WTC11 (cell line): ENCODE measurements at regions not wholly inside any gene's neighbourhood (a gene's known extent, or its start where the extent isn't known, plus 50 kb on each side); places are given as distances from the start of the nearest gene placed in this dataset.
A peak's percentile ranks its signal among the peaks of the same experiment; 100 is the strongest.

Experiments used
- ATAC-seq: fragments of 200-7000 bp; cut with Tn5 transposase; 2 replicates; pipeline ENCODE4 v1.10.0; 2021; ENCODE audit warnings: mild to moderate bottlenecking, moderate library complexity
- CTCF ChIA-PET: fragments of 300-600 bp; sonication (Branson Sonifier 250); formaldehyde crosslinking; loops from one replicate; lab custom pipeline; 2021; ENCODE audit warnings: antibody characterized with exemption; lab: Charles Lee
- POLR2A ChIA-PET: fragments of 350-600 bp; sonication (Branson Sonifier 250); formaldehyde crosslinking; loops from one replicate; lab custom pipeline; 2021; ENCODE audit warnings: antibody characterized with exemption; lab: Charles Lee
- DNase-seq: peaks from one replicate; pipeline ENCODE4 v3.0.0; 2021; ENCODE audit warnings: low spot score
- H3K27ac Mint-ChIP-seq: 2 replicates; pipeline ENCODE4 v1.8.0; 2021; ENCODE audit warnings: mixed read lengths
- H3K27me3 Mint-ChIP-seq: 2 replicates; pipeline ENCODE4 v1.8.0; 2021; ENCODE audit warnings: low read depth, mild to moderate bottlenecking, moderate library complexity, mixed read lengths
- H3K36me3 Mint-ChIP-seq: 2 replicates; pipeline ENCODE4 v1.8.0; 2021; ENCODE audit warnings: mixed read lengths
- H3K4me1 Mint-ChIP-seq: 2 replicates; pipeline ENCODE4 v1.8.0; 2022; ENCODE audit warnings: mixed read lengths
- H3K4me3 Mint-ChIP-seq: 2 replicates; pipeline ENCODE4 v1.8.0; 2021; ENCODE audit warnings: mild to moderate bottlenecking, moderate library complexity, mixed read lengths
- H3K9me3 Mint-ChIP-seq: 2 replicates; pipeline ENCODE4 v1.8.0; 2021; ENCODE audit warnings: mixed read lengths
- ARID4B ChIP-seq: sonication (generic); formaldehyde crosslinking; IDR thresholded peaks from 2 replicates; pipeline ENCODE4 v1.8.0; 2023; ENCODE audit warnings: missing genetic modification reagents, mild to moderate bottlenecking, borderline replicate concordance
- CREB1 ChIP-seq: sonication (generic); formaldehyde crosslinking; IDR thresholded peaks from 2 replicates; pipeline ENCODE4 v1.8.0; 2023; ENCODE audit warnings: mild to moderate bottlenecking, missing genetic modification reagents
- EMX1 ChIP-seq: fragments of 250-450 bp; sonication (Bioruptor Pico); IDR thresholded peaks from 2 replicates; pipeline ENCODE4 v1.8.0; 2021; ENCODE audit warnings: mild to moderate bottlenecking
- GABPB1 ChIP-seq: sonication (generic); formaldehyde crosslinking; IDR thresholded peaks from 2 replicates; pipeline ENCODE4 v1.8.1; 2023; ENCODE audit warnings: mild to moderate bottlenecking, missing genetic modification reagents
- MXD4 ChIP-seq: fragments of 250-450 bp; sonication (Bioruptor Pico); IDR thresholded peaks from 2 replicates; pipeline ENCODE4 v1.8.0; 2021; ENCODE audit warnings: mild to moderate bottlenecking, moderate library complexity, borderline replicate concordance
- MYBL2 ChIP-seq: sonication (generic); formaldehyde crosslinking; IDR thresholded peaks from 2 replicates; pipeline ENCODE4 v1.8.1; 2023; ENCODE audit warnings: mild to moderate bottlenecking, moderate library complexity, missing genetic modification reagents
- NR3C1 ChIP-seq: sonication (generic); formaldehyde crosslinking; conservative IDR thresholded peaks from 2 replicates; pipeline ENCODE4 v1.8.1; 2023; ENCODE audit warnings: low read depth, mild to moderate bottlenecking, missing genetic modification reagents
- TEAD4 ChIP-seq: sonication (generic); formaldehyde crosslinking; IDR thresholded peaks from 2 replicates; pipeline ENCODE4 v1.8.0; 2022; ENCODE audit warnings: mild to moderate bottlenecking, missing genetic modification reagents
- USF2 ChIP-seq: sonication (generic); formaldehyde crosslinking; IDR thresholded peaks from 2 replicates; pipeline ENCODE4 v1.8.1; 2023; ENCODE audit warnings: mild to moderate bottlenecking, missing genetic modification reagents, moderate library complexity
- ZNF671 ChIP-seq: fragments of 250-450 bp; sonication (Bioruptor Pico); IDR thresholded peaks from 2 replicates; pipeline ENCODE4 v1.8.0; 2021; ENCODE audit warnings: mild to moderate bottlenecking
- TF ChIP-seq, protein P1 (sequence below): sonication (generic); formaldehyde crosslinking; IDR thresholded peaks from 2 replicates; pipeline ENCODE4 v1.8.1; 2023; ENCODE audit warnings: mild to moderate bottlenecking, moderate library complexity, missing genetic modification reagents
- TF ChIP-seq, protein P2 (sequence below): fragments of 250-450 bp; sonication (Bioruptor Pico); IDR thresholded peaks from 2 replicates; pipeline ENCODE4 v1.9.0; 2021; ENCODE audit warnings: mild to moderate bottlenecking

GRCh38 chr7:144908943-144909556 lies 73.2 kb upstream of the TPK1 start:
- Mint-ChIP-seq H3K36me3 (0 out of 2 replicates have a peak, but pooled peaks cover 3% of the 10 kb centered on the region), H3K27ac (peak overlapping the region; percentile 55; the same call in 1 of the 2 replicates), H3K27me3 (no peaks in the 10 kb centered on the region), H3K4me1 (peaks cover 30% of the 10 kb centered on the region), H3K4me3 (no peak overlapping the region), H3K9me3 (peaks cover 20% of the 10 kb centered on the region)
- ChIA-PET CTCF (no interaction called here), POLR2A (no interaction called here)
- TF ChIP-seq, protein P1, sequence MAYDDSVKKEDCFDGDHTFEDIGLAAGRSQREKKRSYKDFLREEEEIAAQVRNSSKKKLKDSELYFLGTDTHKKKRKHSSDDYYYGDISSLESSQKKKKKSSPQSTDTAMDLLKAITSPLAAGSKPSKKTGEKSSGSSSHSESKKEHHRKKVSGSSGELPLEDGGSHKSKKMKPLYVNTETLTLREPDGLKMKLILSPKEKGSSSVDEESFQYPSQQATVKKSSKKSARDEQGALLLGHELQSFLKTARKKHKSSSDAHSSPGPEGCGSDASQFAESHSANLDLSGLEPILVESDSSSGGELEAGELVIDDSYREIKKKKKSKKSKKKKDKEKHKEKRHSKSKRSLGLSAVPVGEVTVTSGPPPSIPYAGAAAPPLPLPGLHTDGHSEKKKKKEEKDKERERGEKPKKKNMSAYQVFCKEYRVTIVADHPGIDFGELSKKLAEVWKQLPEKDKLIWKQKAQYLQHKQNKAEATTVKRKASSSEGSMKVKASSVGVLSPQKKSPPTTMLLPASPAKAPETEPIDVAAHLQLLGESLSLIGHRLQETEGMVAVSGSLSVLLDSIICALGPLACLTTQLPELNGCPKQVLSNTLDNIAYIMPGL (CRISPR knock-in tag): no peak
- TF ChIP-seq TEAD4 (CRISPR knock-in tag) (no peak), CREB1 (CRISPR knock-in tag) (no peak), EMX1 (CRISPR knock-in tag) (no peak), ARID4B (no peak), MYBL2 (CRISPR knock-in tag) (no peak)
- DNase-seq (peak; percentile 12), ATAC-seq (peak; percentile 92)

DNA sequence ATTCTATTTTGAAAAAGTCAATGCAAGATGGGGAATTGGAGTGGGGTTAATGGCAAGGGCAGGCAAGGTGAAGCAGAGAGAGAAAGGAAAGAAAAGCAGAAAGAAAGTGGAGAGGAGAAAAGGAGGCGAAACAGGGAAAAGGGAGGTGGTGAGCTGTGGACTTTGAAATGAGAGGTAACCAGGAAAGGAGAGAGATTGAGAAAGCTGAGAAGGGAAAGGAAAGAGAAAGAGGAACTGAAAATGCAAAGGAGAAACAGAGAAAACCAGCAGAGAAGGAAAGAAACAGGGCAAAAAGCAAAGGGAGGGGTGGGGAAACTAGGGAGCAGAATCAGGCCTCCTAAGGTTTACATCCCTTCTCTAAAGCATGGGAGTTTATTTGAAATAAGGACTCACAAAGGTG lies 72.5 kb upstream of the TPK1 start:
- ChIA-PET CTCF (interaction anchor here (0.5 kb wide), 1 partner anchor 362 kb away, joined by 4 read pairs; no protein-coding TSS in a partner anchor), POLR2A (interaction anchor here (0.7 kb wide), 1 partner anchor 184 kb away, joined by 3 read pairs; no protein-coding TSS in a partner anchor)
- TF ChIP-seq NR3C1 (no peak), ZNF671 (CRISPR knock-in tag) (no peak), MXD4 (CRISPR knock-in tag) (no peak), GABPB1 (CRISPR knock-in tag) (no peak)
- ATAC-seq: no peak
- no peak overlapping the region; the same call in 1 of the 2 replicates for H3K4me3 Mint-ChIP-seq
- peaks cover 29% of the 10 kb centered on the region for H3K4me1 Mint-ChIP-seq
- H3K9me3 Mint-ChIP-seq: peaks cover 20% of the 10 kb centered on the region
- peak overlapping the region; percentile 94 for H3K27ac Mint-ChIP-seq
- H3K27me3 Mint-ChIP-seq: no peaks in the 10 kb centered on the region
- no peak for DNase-seq
- H3K36me3 Mint-ChIP-seq: 0 out of 2 replicates have a peak, but pooled peaks cover 3% of the 10 kb centered on the region

- peaks cover 29% of the 10 kb centered on the region for H3K4me1 Mint-ChIP-seq
- ATAC-seq: peak; percentile 30; the same call in 1 of the 2 replicates
- POLR2A ChIA-PET: no interaction called here
- 0 out of 2 replicates have a peak, but pooled peaks cover 3% of the 10 kb centered on the region for H3K36me3 Mint-ChIP-seq
- TF ChIP-seq, protein P2, sequence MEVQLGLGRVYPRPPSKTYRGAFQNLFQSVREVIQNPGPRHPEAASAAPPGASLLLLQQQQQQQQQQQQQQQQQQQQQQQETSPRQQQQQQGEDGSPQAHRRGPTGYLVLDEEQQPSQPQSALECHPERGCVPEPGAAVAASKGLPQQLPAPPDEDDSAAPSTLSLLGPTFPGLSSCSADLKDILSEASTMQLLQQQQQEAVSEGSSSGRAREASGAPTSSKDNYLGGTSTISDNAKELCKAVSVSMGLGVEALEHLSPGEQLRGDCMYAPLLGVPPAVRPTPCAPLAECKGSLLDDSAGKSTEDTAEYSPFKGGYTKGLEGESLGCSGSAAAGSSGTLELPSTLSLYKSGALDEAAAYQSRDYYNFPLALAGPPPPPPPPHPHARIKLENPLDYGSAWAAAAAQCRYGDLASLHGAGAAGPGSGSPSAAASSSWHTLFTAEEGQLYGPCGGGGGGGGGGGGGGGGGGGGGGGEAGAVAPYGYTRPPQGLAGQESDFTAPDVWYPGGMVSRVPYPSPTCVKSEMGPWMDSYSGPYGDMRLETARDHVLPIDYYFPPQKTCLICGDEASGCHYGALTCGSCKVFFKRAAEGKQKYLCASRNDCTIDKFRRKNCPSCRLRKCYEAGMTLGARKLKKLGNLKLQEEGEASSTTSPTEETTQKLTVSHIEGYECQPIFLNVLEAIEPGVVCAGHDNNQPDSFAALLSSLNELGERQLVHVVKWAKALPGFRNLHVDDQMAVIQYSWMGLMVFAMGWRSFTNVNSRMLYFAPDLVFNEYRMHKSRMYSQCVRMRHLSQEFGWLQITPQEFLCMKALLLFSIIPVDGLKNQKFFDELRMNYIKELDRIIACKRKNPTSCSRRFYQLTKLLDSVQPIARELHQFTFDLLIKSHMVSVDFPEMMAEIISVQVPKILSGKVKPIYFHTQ (CRISPR knock-in tag): no peak
- peak; percentile 39 for TF ChIP-seq USF2 (CRISPR knock-in tag)
- TF ChIP-seq, all 79 proteins: peak for 1
- DNase-seq: no peak
- no peaks in the 10 kb centered on the region for H3K27me3 Mint-ChIP-seq
- H3K4me3 Mint-ChIP-seq: no peak overlapping the region
- CTCF ChIA-PET: no interaction called here
- H3K27ac Mint-ChIP-seq: no peak overlapping the region; the same call in 1 of the 2 replicates
- H3K9me3 Mint-ChIP-seq: peaks cover 20% of the 10 kb centered on the region
Measured at GRCh38 chr7:144907577-144907976, 71.7 kb upstream of the TPK1 start.
